ENCODE measurements at regions not wholly inside any gene's neighbourhood (a gene's known extent, or its start where the extent isn't known, plus 50 kb on each side); places are given as distances from the start of the nearest gene placed in this dataset.

DNA sequence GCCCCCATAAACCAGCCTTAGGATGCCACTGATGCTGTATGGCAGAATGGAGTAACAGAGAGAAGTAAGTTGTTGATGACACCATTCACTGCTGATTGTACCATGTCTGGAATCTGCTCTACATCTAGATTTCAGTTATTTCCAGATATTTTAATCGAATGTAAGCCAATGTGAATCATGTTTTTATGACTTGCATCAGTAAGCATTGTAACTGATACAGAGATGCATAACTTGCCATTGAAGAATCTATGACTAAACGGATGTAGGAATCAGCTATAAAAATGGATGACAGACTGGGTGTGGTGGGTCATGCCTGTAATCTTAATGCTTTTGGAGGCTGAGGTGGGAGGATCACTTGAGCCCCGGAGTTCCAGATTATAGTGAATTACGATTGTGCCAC lies 161.0 kb upstream of the GATB start:
- Histone ChIP-seq H3K36me3 (ENCODE audit: control insufficient read depth, insufficient read depth, low read length) (no peaks in the 10 kb centered on the region), H3K4me3 (ENCODE audit: extremely low read depth, insufficient read depth, low read length, poor library complexity, severe bottlenecking) (no peak overlapping the region), H3K9me3 (ENCODE audit: control insufficient read depth, low read length) (no peaks in the 10 kb centered on the region), H3K4me1 (ENCODE audit: control insufficient read depth, insufficient read depth, low read length, poor library complexity, severe bottlenecking) (peaks cover 5% of the 10 kb centered on the region), H3K27ac (ENCODE audit: low read depth, low read length, severe bottlenecking) (no peak overlapping the region)
- WGBS, 2 experiments (ENCODE audit: insufficient coverage in 2 of 2), result 87 to 92% methylated on average over 2 to 4 of the region's 4 CpGs

- no peak overlapping the region for H3K27ac ChIP-seq (ENCODE audit: low read depth, low read length, severe bottlenecking)
- peaks cover 5% of the 10 kb centered on the region for H3K4me1 ChIP-seq (ENCODE audit: control insufficient read depth, insufficient read depth, low read length, poor library complexity, severe bottlenecking)
- no peaks in the 10 kb centered on the region for H3K9me3 ChIP-seq (ENCODE audit: control insufficient read depth, low read length)
- H3K36me3 ChIP-seq (ENCODE audit: control insufficient read depth, insufficient read depth, low read length), result no peaks in the 10 kb centered on the region
- H3K4me3 ChIP-seq (ENCODE audit: extremely low read depth, insufficient read depth, low read length, poor library complexity, severe bottlenecking), result no peak overlapping the region
Measured at GRCh38 chr4:151921386-151921785, 160.6 kb upstream of the GATB start.

- H3K4me1 ChIP-seq (ENCODE audit: control insufficient read depth, insufficient read depth, low read length, poor library complexity, severe bottlenecking), result peaks cover 5% of the 10 kb centered on the region
- H3K9me3 ChIP-seq (ENCODE audit: control insufficient read depth, low read length), result no peaks in the 10 kb centered on the region
- no peaks in the 10 kb centered on the region for H3K36me3 ChIP-seq (ENCODE audit: control insufficient read depth, insufficient read depth, low read length)
- no peak overlapping the region for H3K27ac ChIP-seq (ENCODE audit: low read depth, low read length, severe bottlenecking)
- H3K4me3 ChIP-seq (ENCODE audit: extremely low read depth, insufficient read depth, low read length, poor library complexity, severe bottlenecking), result no peak overlapping the region
- WGBS, 2 experiments (ENCODE audit: insufficient coverage in 2 of 2), result 71 to 90% methylated on average over 1 to 2 of the region's 2 CpGs
Measured at GRCh38 chr4:151917145-151917734, 156.4 kb upstream of the GATB start.

GRCh38 chr4:151912632-151913031 lies 151.8 kb upstream of the GATB start:
- Histone ChIP-seq H3K36me3 (ENCODE audit: control insufficient read depth, insufficient read depth, low read length) (no peaks in the 10 kb centered on the region), H3K27ac (ENCODE audit: low read depth, low read length, severe bottlenecking) (no peak overlapping the region), H3K4me3 (ENCODE audit: extremely low read depth, insufficient read depth, low read length, poor library complexity, severe bottlenecking) (no peak overlapping the region), H3K4me1 (ENCODE audit: control insufficient read depth, insufficient read depth, low read length, poor library complexity, severe bottlenecking) (no peaks in the 10 kb centered on the region), H3K9me3 (ENCODE audit: control insufficient read depth, low read length) (no peaks in the 10 kb centered on the region)
- 59 to 81% methylated on average over 2 to 4 of the region's 6 CpGs for WGBS, 2 experiments (ENCODE audit: insufficient coverage in 2 of 2)

- no peaks in the 10 kb centered on the region for H3K9me3 ChIP-seq (ENCODE audit: control insufficient read depth, low read length)
- H3K27ac ChIP-seq (ENCODE audit: low read depth, low read length, severe bottlenecking), result no peak overlapping the region
- H3K4me3 ChIP-seq (ENCODE audit: extremely low read depth, insufficient read depth, low read length, poor library complexity, severe bottlenecking), result no peak overlapping the region
- H3K36me3 ChIP-seq (ENCODE audit: control insufficient read depth, insufficient read depth, low read length), result no peaks in the 10 kb centered on the region
- 50 to 100% methylated on average over 1 of the region's 2 CpGs for WGBS, 2 experiments (ENCODE audit: insufficient coverage in 2 of 2)
- no peaks in the 10 kb centered on the region for H3K4me1 ChIP-seq (ENCODE audit: control insufficient read depth, insufficient read depth, low read length, poor library complexity, severe bottlenecking)
Measured at GRCh38 chr4:151911970-151912369, 151.2 kb upstream of the GATB start.

DNA sequence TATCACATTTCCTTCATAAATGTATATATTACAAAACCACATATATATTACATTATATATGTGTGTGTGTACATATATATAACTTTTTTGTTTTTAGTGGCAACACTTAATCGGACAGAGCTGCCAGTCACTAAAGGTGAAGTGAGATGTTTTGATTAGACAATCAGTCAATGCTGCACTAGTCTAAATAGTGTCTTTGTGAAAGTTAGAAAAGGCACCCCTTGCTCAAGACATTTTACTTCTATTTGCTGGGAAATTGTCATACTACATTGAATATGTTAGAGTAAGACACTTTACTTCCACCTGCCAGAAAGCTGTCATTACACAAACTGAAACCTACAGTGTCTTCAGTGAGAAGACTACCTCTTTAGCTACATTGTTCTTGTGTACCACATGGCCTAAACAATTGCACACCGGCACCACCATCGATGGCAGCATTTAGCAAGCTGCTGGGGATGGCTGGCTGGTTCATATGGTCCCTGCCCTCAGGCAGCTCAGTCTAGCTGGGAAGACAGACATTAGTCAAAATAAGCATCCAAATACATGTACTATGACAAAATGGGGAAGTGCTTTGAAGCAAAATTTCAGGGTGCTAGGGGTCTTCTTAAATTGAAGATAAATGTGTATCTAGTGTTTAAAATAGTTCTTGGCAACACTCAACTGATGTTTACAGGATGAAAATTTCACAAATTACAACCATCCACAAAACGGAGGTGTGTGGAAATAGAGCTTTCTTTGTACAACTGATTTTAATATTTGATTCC lies 148.1 kb upstream of the GATB start:
- 100% methylated on average over 1 of the region's 4 CpGs; no CpG with 5 or more reads in 1 of the 2 experiments for WGBS, 2 experiments (ENCODE audit: insufficient coverage in 2 of 2)
- Histone ChIP-seq H3K9me3 (ENCODE audit: control insufficient read depth, low read length) (no peaks in the 10 kb centered on the region), H3K36me3 (ENCODE audit: control insufficient read depth, insufficient read depth, low read length) (no peaks in the 10 kb centered on the region), H3K27ac (ENCODE audit: low read depth, low read length, severe bottlenecking) (no peak overlapping the region), H3K4me3 (ENCODE audit: extremely low read depth, insufficient read depth, low read length, poor library complexity, severe bottlenecking) (no peak overlapping the region), H3K4me1 (ENCODE audit: control insufficient read depth, insufficient read depth, low read length, poor library complexity, severe bottlenecking) (no peaks in the 10 kb centered on the region)

DNA sequence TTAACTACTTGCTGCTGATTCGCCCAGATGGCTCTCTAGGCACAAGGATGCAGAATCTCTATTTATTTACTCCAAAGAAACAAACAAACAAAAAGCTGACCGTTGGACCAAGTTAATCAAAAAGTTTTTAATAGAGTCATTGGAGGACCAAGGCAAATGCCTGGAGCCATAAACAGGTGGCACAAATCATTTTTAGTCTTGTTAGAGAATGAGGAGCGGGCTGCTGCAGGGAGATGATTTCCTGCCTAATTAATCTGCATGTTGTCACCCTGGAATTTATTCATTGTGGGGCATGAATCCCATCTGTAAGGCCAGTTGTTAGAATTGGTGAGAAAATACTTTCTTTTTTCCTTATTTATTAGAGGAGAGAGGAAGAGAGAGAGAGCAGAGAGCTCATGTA lies 147.4 kb upstream of the GATB start:
- H3K36me3 ChIP-seq (ENCODE audit: control insufficient read depth, insufficient read depth, low read length), result no peaks in the 10 kb centered on the region
- no peak overlapping the region for H3K27ac ChIP-seq (ENCODE audit: low read depth, low read length, severe bottlenecking)
- no peaks in the 10 kb centered on the region for H3K9me3 ChIP-seq (ENCODE audit: control insufficient read depth, low read length)
- 55 to 76% methylated on average over 3 of the region's 3 CpGs for WGBS, 2 experiments (ENCODE audit: insufficient coverage in 2 of 2)
- no peak overlapping the region for H3K4me3 ChIP-seq (ENCODE audit: extremely low read depth, insufficient read depth, low read length, poor library complexity, severe bottlenecking)
- no peaks in the 10 kb centered on the region for H3K4me1 ChIP-seq (ENCODE audit: control insufficient read depth, insufficient read depth, low read length, poor library complexity, severe bottlenecking)

DNA sequence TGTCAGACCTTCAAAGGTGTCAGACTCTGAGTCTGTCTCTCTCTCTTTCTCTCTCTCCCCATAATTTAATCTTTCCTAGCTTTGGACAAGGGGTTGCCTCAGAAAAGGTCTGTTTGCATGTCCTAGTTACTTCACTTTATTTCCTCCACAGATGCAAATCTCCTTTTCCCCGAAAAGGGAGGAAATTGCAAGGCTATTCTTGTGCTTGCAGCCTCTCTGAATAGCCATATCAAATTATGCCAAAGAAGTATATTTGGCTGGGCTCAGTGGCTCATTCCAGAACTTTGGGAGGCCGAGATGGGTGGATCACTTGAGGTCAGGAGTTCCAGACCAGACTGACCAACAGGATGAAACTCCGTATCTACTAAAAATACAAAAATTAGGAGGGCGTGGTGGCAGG lies 145.6 kb upstream of the GATB start:
- Histone ChIP-seq H3K4me3 (ENCODE audit: extremely low read depth, insufficient read depth, low read length, poor library complexity, severe bottlenecking) (no peak overlapping the region), H3K36me3 (ENCODE audit: control insufficient read depth, insufficient read depth, low read length) (no peaks in the 10 kb centered on the region), H3K4me1 (ENCODE audit: control insufficient read depth, insufficient read depth, low read length, poor library complexity, severe bottlenecking) (no peaks in the 10 kb centered on the region), H3K9me3 (ENCODE audit: control insufficient read depth, low read length) (no peaks in the 10 kb centered on the region), H3K27ac (ENCODE audit: low read depth, low read length, severe bottlenecking) (no peak overlapping the region)
- 75 to 82% methylated on average over 1 to 2 of the region's 4 CpGs for WGBS, 2 experiments (ENCODE audit: insufficient coverage in 2 of 2)

DNA sequence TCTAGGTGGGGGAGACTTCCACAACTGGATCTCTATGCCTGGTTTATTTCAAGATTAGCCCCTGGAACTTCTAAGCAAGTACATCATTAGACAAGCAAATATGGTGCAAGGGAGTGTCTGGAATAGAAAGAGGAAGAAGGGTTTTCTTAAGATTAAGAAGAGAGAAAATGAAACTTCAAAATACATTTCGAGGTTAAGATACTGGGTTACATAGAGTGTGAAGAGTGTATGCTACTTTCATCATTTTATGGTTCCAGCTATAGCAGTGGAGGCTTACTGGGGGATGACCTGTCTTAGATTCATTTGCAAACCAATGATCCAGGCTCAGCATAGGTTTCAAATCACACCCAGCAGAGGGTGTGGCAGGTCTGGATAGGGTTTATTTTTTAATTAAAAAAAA lies 144.4 kb upstream of the GATB start:
- no peaks in the 10 kb centered on the region for H3K36me3 ChIP-seq (ENCODE audit: control insufficient read depth, insufficient read depth, low read length)
- no peak overlapping the region for H3K4me3 ChIP-seq (ENCODE audit: extremely low read depth, insufficient read depth, low read length, poor library complexity, severe bottlenecking)
- 100% methylated on average over 1 of the region's 1 CpG; no CpG with 5 or more reads in 1 of the 2 experiments for WGBS, 2 experiments (ENCODE audit: insufficient coverage in 2 of 2)
- H3K27ac ChIP-seq (ENCODE audit: low read depth, low read length, severe bottlenecking), result no peak overlapping the region
- no peaks in the 10 kb centered on the region for H3K9me3 ChIP-seq (ENCODE audit: control insufficient read depth, low read length)
- no peaks in the 10 kb centered on the region for H3K4me1 ChIP-seq (ENCODE audit: control insufficient read depth, insufficient read depth, low read length, poor library complexity, severe bottlenecking)

- Histone ChIP-seq H3K4me1 (ENCODE audit: control insufficient read depth, insufficient read depth, low read length, poor library complexity, severe bottlenecking) (no peaks in the 10 kb centered on the region), H3K27ac (ENCODE audit: low read depth, low read length, severe bottlenecking) (no peak overlapping the region), H3K36me3 (ENCODE audit: control insufficient read depth, insufficient read depth, low read length) (no peaks in the 10 kb centered on the region), H3K9me3 (ENCODE audit: control insufficient read depth, low read length) (no peaks in the 10 kb centered on the region), H3K4me3 (ENCODE audit: extremely low read depth, insufficient read depth, low read length, poor library complexity, severe bottlenecking) (no peak overlapping the region)
Measured at GRCh38 chr4:151901631-151902030, 140.8 kb upstream of the GATB start.

DNA sequence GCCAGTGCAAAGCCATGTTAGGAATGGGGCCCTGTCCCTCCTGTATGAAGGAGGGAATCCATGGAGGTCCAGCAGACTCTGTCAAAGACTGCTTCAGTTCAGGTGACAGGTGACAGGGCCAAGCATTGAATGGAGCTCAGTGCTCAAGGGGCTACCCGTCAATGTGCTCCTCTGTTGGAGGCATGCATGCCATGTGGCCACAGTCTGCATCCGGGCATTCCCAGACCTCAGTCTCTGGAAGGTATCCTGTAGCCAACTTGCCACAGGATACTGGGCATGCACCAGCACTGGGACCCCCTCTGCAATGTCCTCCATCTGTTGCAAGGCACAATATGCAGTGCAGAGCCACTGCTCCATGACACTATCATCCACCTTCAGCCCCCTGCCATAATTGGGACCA lies 136.1 kb upstream of the GATB start:
- Histone ChIP-seq H3K4me3 (ENCODE audit: extremely low read depth, insufficient read depth, low read length, poor library complexity, severe bottlenecking) (no peak overlapping the region), H3K9me3 (ENCODE audit: control insufficient read depth, low read length) (no peaks in the 10 kb centered on the region), H3K36me3 (ENCODE audit: control insufficient read depth, insufficient read depth, low read length) (no peaks in the 10 kb centered on the region), H3K4me1 (ENCODE audit: control insufficient read depth, insufficient read depth, low read length, poor library complexity, severe bottlenecking) (no peaks in the 10 kb centered on the region), H3K27ac (ENCODE audit: low read depth, low read length, severe bottlenecking) (no peak overlapping the region)
- WGBS, 2 experiments (ENCODE audit: insufficient coverage in 2 of 2), result 88 to 100% methylated on average over 2 of the region's 2 CpGs
